Adrenal gland (tissue), 9 donors: ENCODE measurements at regions not wholly inside any gene's neighbourhood (a gene's known extent, or its start where the extent isn't known, plus 50 kb on each side); places are given as distances from the start of the nearest gene placed in this dataset.
"Not testable (repeated sequence)": the region's sequence is repeated elsewhere in the genome, so short reads cannot be mapped to it uniquely, and the experiment has no call there.

Experiments
- DNase-seq, 7 donors: peaks; one replicate each; pipeline ENCODE4 v3.0.0-alpha.2; 2019 to 2020
- H3K27ac ChIP-seq, 5 donors: fragments of 200-600 bp; sonication (generic) in 4 of 5; 1 replicate in 3 of 5; 2 replicates in 2 of 5; pipeline versions ENCODE4 v1.5.1 to v1.8.0; 2016 to 2020; ENCODE audit warnings: mild to moderate bottlenecking in 1 of 5
- H3K27me3 ChIP-seq: fragments of 200-600 bp; 2 replicates; pipeline ENCODE4 v1.8.0; 2021
- H3K36me3 ChIP-seq, 2 donors: fragments of 200-600 bp; replicated peaks in 1 of 2; 1 replicate in 1 of 2; 2 replicates in 1 of 2; pipeline versions ENCODE4 v1.5.1 to v1.8.0; 2018 to 2022
- H3K4me1 ChIP-seq, 2 donors: fragments of 200-600 bp; replicated peaks in 1 of 2; 1 replicate in 1 of 2; 2 replicates in 1 of 2; pipeline versions ENCODE4 v1.5.1 to v1.8.0; 2018 to 2021
- H3K4me3 ChIP-seq, 4 donors: fragments of 200-600 bp; sonication (generic) in 3 of 4; one replicate each; pipeline ENCODE4 v1.5.1; 2016 to 2018
- H3K9me3 ChIP-seq, 3 donors: fragments of 200-600 bp; sonication (generic) in 1 of 3; replicated peaks in 1 of 3; 1 replicate in 2 of 3; 2 replicates in 1 of 3; pipeline versions ENCODE4 v1.5.1 to v1.8.0; 2016 to 2021
- POLR2A ChIP-seq, 2 donors: fragments of 450-650 bp; IDR thresholded peaks; one replicate each; pipeline ENCODE4 v1.6.1; 2017; ENCODE audit warnings: antibody characterized with exemption in 2 of 2, mild to moderate bottlenecking in 2 of 2, moderate library complexity in 1 of 2
- WGBS, 4 donors: extraction: QIAGEN DNeasy Blood & Tissue Kit in 2 of 4; methylation state at CpG; one replicate each; pipeline versions ENCODE4 v1.1.5 to v1.1.7; 2013 to 2017; 5-methylcytosine and 5-hydroxymethylcytosine counted together
- intact Hi-C, 2 donors: fragments of 100-400 bp; cut with DNase I; formaldehyde crosslinking; loops; one replicate each; pipeline versions ENCODE4 v1.14.1 to v1.15.0; 2022 to 2023
- TF ChIP-seq, protein P1 (sequence below), 6 experiments: fragments of 450-650 bp in 4 of 6; fragments of 200-600 bp in 2 of 6; sonication (generic) in 1 of 6; IDR thresholded peaks; 1 replicate in 5 of 6; 2 replicates in 1 of 6; pipeline versions ENCODE4 v1.5.1 to v1.8.0; 2016 to 2021; ENCODE audit warnings: antibody characterized with exemption in 6 of 6, mild to moderate bottlenecking in 2 of 6, moderate library complexity in 1 of 6
- donor health status: healthy with polysubstance abuse.
- donor health status: Bipolar disorder and iron deficiency.
- donor health status: DM: yes; HTN: yes; CAD: no.
- donor health status: DM: no; HTN: no; CAD: no.
- donor health status: DM: no; HTN: no; CAD: no.

- DNase-seq: no peak
- Histone ChIP-seq H3K4me3 (no peak overlapping the region), H3K36me3 (no peaks in the 10 kb centered on the region), H3K27ac (peak overlapping the region in 1 of 5 donors; percentile 32), H3K27me3 (no peaks in the 10 kb centered on the region), H3K4me1 (no peaks in the 10 kb centered on the region), H3K9me3 (no peaks in the 10 kb centered on the region)
- TF ChIP-seq, protein P1, sequence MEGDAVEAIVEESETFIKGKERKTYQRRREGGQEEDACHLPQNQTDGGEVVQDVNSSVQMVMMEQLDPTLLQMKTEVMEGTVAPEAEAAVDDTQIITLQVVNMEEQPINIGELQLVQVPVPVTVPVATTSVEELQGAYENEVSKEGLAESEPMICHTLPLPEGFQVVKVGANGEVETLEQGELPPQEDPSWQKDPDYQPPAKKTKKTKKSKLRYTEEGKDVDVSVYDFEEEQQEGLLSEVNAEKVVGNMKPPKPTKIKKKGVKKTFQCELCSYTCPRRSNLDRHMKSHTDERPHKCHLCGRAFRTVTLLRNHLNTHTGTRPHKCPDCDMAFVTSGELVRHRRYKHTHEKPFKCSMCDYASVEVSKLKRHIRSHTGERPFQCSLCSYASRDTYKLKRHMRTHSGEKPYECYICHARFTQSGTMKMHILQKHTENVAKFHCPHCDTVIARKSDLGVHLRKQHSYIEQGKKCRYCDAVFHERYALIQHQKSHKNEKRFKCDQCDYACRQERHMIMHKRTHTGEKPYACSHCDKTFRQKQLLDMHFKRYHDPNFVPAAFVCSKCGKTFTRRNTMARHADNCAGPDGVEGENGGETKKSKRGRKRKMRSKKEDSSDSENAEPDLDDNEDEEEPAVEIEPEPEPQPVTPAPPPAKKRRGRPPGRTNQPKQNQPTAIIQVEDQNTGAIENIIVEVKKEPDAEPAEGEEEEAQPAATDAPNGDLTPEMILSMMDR (IDR thresholded peaks at IDR 0.05): no peak
- TF ChIP-seq POLR2A (IDR thresholded peaks at IDR 0.05): no peak
- WGBS, 4 donors: 55 to 80% (median 61%) methylated on average over 11 to 16 of the region's 16 CpGs
- intact Hi-C loops: no loop called here
Measured at GRCh38 chr2:869357-869871, 81.2 kb upstream of the SNTG2 start.

GRCh38 chr2:868857-869256 lies 81.8 kb upstream of the SNTG2 start:
- H3K27ac ChIP-seq, H3K4me3 ChIP-seq, H3K27me3 ChIP-seq, H3K36me3 ChIP-seq, intact Hi-C loops, H3K4me1 ChIP-seq, DNase-seq, H3K9me3 ChIP-seq: not testable (repeated sequence)
- WGBS, 4 donors: 73 to 92% (median 75%) methylated on average over 4 to 44 of the region's 51 CpGs; no CpG with 5 or more reads in 1 of the 4 donors

GRCh38 chr2:867296-867695 lies 83.4 kb upstream of the SNTG2 start:
- TF ChIP-seq POLR2A (IDR thresholded peaks at IDR 0.05): no peak
- TF ChIP-seq, protein P1 (IDR thresholded peaks at IDR 0.05): no peak
- Histone ChIP-seq H3K9me3 (no peaks in the 10 kb centered on the region), H3K4me3 (no peak overlapping the region), H3K27ac (no peak overlapping the region), H3K27me3 (no peaks in the 10 kb centered on the region), H3K4me1 (no peaks in the 10 kb centered on the region), H3K36me3 (no peaks in the 10 kb centered on the region)
- 83 to 90% (median 87%) methylated on average over 9 of the region's 9 CpGs for WGBS, 4 donors
- DNase-seq: peak in 1 of 7 donors; percentile 42
- intact Hi-C loops: no loop called here

- DNase-seq: no peak
- H3K27me3 ChIP-seq: no peaks in the 10 kb centered on the region
- intact Hi-C loops: no loop called here
Measured at GRCh38 chr2:866887-867286, 83.8 kb upstream of the SNTG2 start.

DNA sequence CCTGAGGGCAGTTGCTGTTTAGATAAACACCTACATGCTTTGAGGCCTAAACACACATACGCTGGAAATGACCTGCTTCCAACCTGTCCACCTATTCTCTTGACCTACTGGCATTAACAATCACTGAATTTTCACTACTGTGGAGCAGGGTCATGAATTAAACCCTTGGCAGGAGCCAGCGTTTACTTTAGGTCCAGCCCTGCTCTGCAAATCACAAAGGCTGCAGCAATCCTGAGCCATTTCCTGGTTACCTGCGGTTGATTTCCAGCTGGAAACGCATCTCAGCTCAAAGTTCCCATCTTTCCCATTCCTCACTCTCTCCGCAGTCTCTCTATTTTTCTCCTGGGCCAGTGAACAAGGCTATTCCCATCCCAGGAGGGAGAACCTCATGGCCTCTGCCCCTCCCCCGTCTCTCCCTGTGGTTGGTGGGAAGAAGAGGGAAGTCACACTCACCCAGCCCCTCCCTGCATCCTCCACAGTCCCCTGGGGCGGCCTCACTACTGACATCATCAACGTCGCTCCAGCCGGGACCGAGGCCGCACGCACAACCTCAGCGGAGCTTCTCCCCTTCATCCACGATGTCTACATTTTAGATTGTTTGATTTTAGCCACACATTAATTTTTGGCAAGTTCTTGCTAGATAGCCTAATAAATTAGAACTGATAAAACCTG lies 84.5 kb upstream of the SNTG2 start:
- H3K27me3 ChIP-seq: no peaks in the 10 kb centered on the region
- no peak for DNase-seq
- 73 to 85% (median 83%) methylated on average over 15 of the region's 15 CpGs for WGBS, 4 donors
- H3K27ac ChIP-seq: no peak overlapping the region
- intact Hi-C loops: no loop called here
- TF ChIP-seq POLR2A (IDR thresholded peaks at IDR 0.05): no peak
- TF ChIP-seq, protein P1 (IDR thresholded peaks at IDR 0.05): no peak
- H3K36me3 ChIP-seq: no peaks in the 10 kb centered on the region
- no peaks in the 10 kb centered on the region for H3K4me1 ChIP-seq
- no peak overlapping the region for H3K4me3 ChIP-seq
- no peaks in the 10 kb centered on the region for H3K9me3 ChIP-seq

More at GRCh38 chr2:866887-867286, 83.8 kb upstream of the SNTG2 start:
- no peak for TF ChIP-seq POLR2A (IDR thresholded peaks at IDR 0.05)
- WGBS, 4 donors: 67 to 87% (median 82%) methylated on average over 6 of the region's 6 CpGs
- Histone ChIP-seq H3K27ac (no peak overlapping the region), H3K4me1 (no peaks in the 10 kb centered on the region), H3K36me3 (no peaks in the 10 kb centered on the region), H3K9me3 (no peaks in the 10 kb centered on the region), H3K4me3 (no peak overlapping the region)
